ENCODE measurements at regions not wholly inside any gene's neighbourhood (a gene's known extent, or its start where the extent isn't known, plus 50 kb on each side); places are given as distances from the start of the nearest gene placed in this dataset.
A peak's percentile ranks its signal among the peaks of the same experiment; 100 is the strongest.

DNA sequence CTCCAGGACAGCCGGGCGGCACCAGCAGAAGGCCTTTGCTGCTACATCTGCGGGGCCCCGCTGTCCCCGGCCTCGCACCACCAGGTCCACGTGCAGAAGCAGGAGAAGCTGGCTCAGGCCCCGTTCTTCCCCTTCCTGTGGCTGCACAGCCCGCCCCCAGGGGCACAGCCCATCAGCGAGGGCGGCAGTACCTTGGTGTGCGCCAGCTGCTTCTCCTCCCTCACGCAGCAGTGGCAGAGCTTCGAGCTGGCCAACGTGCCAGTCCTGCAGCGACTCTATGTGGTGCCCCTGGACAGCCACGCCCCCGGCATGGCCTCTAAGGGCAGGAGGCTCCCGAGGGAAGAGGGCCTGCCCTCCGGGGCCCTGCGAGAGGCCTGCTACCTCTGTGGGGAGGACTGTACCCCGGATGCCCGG is 58.3 kb upstream of the CIBAR2 start (continued):
- TF ChIP-seq AKNA (CRISPR knock-in tag; IDR thresholded peaks at IDR 0.05; ENCODE audit: borderline replicate concordance) (no peak), SMAD9 (CRISPR knock-in tag; IDR thresholded peaks at IDR 0.05) (no peak), ZNF501 (CRISPR knock-in tag; IDR thresholded peaks at IDR 0.05) (0 out of 2 replicates have a peak, but pooled peaks have one; percentile 21), ZXDC (CRISPR knock-in tag; IDR thresholded peaks at IDR 0.05) (no peak), MEF2D (CRISPR knock-in tag; IDR thresholded peaks at IDR 0.05) (peak; percentile 69; the same call in 1 of the 2 replicates), HNRNPK (IDR thresholded peaks at IDR 0.05; ENCODE audit: low read depth, low read length, poor library complexity, severe bottlenecking) (no peak), ZNF816 (CRISPR knock-in tag; IDR thresholded peaks at IDR 0.05; ENCODE audit: borderline replicate concordance) (no peak), POLR2A (IDR thresholded peaks at IDR 0.05; ENCODE audit: insufficient read depth in 1 of 2, low read depth in 2 of 2, low read length in 2 of 2) (no peak), ZNF576 (CRISPR knock-in tag; IDR thresholded peaks at IDR 0.05) (no peak), IKZF4 (CRISPR knock-in tag; IDR thresholded peaks at IDR 0.05; ENCODE audit: borderline replicate concordance, low read depth, not compliant biosample characterization) (peak; percentile 9), PCBP2 (optimal IDR thresholded peaks at IDR 0.05; ENCODE audit: low read depth, low read length, poor library complexity, severe bottlenecking) (no peak), TCF7 (IDR thresholded peaks at IDR 0.05; ENCODE audit: low read depth) (no peak), ZNF337 (CRISPR knock-in tag; IDR thresholded peaks at IDR 0.05; ENCODE audit: borderline replicate concordance, low read depth) (no peak), ERF (CRISPR knock-in tag; IDR thresholded peaks at IDR 0.05) (no peak; the same call in 1 of the 2 replicates), SRSF4 (IDR thresholded peaks at IDR 0.05; ENCODE audit: low read depth, low read length, poor library complexity, severe bottlenecking) (no peak), DPF2 (CRISPR knock-in tag; IDR thresholded peaks at IDR 0.05; ENCODE audit: borderline replicate concordance, low read depth) (no peak)
- TF ChIP-seq, protein P1, sequence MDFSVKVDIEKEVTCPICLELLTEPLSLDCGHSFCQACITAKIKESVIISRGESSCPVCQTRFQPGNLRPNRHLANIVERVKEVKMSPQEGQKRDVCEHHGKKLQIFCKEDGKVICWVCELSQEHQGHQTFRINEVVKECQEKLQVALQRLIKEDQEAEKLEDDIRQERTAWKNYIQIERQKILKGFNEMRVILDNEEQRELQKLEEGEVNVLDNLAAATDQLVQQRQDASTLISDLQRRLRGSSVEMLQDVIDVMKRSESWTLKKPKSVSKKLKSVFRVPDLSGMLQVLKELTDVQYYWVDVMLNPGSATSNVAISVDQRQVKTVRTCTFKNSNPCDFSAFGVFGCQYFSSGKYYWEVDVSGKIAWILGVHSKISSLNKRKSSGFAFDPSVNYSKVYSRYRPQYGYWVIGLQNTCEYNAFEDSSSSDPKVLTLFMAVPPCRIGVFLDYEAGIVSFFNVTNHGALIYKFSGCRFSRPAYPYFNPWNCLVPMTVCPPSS (IDR thresholded peaks at IDR 0.05), result no peak
- TF ChIP-seq, protein P2, sequence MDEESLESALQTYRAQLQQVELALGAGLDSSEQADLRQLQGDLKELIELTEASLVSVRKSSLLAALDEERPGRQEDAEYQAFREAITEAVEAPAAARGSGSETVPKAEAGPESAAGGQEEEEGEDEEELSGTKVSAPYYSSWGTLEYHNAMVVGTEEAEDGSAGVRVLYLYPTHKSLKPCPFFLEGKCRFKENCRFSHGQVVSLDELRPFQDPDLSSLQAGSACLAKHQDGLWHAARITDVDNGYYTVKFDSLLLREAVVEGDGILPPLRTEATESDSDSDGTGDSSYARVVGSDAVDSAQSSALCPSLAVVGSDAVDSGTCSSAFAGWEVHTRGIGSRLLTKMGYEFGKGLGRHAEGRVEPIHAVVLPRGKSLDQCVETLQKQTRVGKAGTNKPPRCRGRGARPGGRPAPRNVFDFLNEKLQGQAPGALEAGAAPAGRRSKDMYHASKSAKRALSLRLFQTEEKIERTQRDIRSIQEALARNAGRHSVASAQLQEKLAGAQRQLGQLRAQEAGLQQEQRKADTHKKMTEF (CRISPR knock-in tag; IDR thresholded peaks at IDR 0.05), result 0 out of 2 replicates have a peak, but pooled peaks have one; percentile 18
